ENCODE measurements at regions not wholly inside any gene's neighbourhood (a gene's known extent, or its start where the extent isn't known, plus 50 kb on each side); places are given as distances from the start of the nearest gene placed in this dataset.
"Not testable (repeated sequence)": the region's sequence is repeated elsewhere in the genome, so short reads cannot be mapped to it uniquely, and the experiment has no call there.

- DNase-seq = no peak
These were observed 1105.0 kb downstream of the PLA2G4A start for GRCh38 chr1:187933562-187934419.

GRCh38 chr1:187936667-187937066 lies 1107.9 kb downstream of the PLA2G4A start:
- no peak for DNase-seq

GRCh38 chr1:187938092-187938491 lies 1109.3 kb downstream of the PLA2G4A start:
- DNase-seq = no peak

- DNase-seq = no peak
These were observed 1114.2 kb downstream of the PLA2G4A start for GRCh38 chr1:187942986-187943385.

- no peak for DNase-seq
These were observed 1115.1 kb downstream of the PLA2G4A start for GRCh38 chr1:187943606-187944403.

- not testable (repeated sequence) for DNase-seq
These were observed 1117.9 kb downstream of the PLA2G4A start for GRCh38 chr1:187946661-187947060.

GRCh38 chr1:187947359-187947758 lies 1118.6 kb downstream of the PLA2G4A start:
- DNase-seq = no peak

- DNase-seq = no peak
These were observed 1119.5 kb downstream of the PLA2G4A start for GRCh38 chr1:187948170-187948794.

GRCh38 chr1:187949567-187949966 lies 1120.8 kb downstream of the PLA2G4A start:
- no peak for DNase-seq

- DNase-seq = no peak
These were observed 1123.1 kb downstream of the PLA2G4A start for GRCh38 chr1:187951817-187952216.

GRCh38 chr1:187952446-187952845 lies 1123.7 kb downstream of the PLA2G4A start:
- no peak for DNase-seq

GRCh38 chr1:187956975-187957374 lies 1128.2 kb downstream of the PLA2G4A start:
- no peak for DNase-seq

GRCh38 chr1:187958207-187958606 lies 1129.5 kb downstream of the PLA2G4A start:
- no peak for DNase-seq

GRCh38 chr1:187959062-187959461 lies 1130.3 kb downstream of the PLA2G4A start:
- no peak for DNase-seq

GRCh38 chr1:187960125-187960638 lies 1131.4 kb downstream of the PLA2G4A start:
- DNase-seq = no peak

GRCh38 chr1:187961895-187962294 lies 1133.1 kb downstream of the PLA2G4A start:
- DNase-seq = no peak

- no peak for DNase-seq
These were observed 1143.1 kb downstream of the PLA2G4A start for GRCh38 chr1:187971851-187972250.

GRCh38 chr1:187977298-187977697 lies 1148.5 kb downstream of the PLA2G4A start:
- no peak for DNase-seq

- no peak for DNase-seq
These were observed 1156.6 kb downstream of the PLA2G4A start for GRCh38 chr1:187985145-187985896.

GRCh38 chr1:187985897-187986654 lies 1157.3 kb downstream of the PLA2G4A start:
- DNase-seq = no peak

GRCh38 chr1:187987236-187987776 lies 1158.6 kb downstream of the PLA2G4A start:
- DNase-seq = no peak
